Common myeloid progenitor, CD34-positive (primary cell): ENCODE measurements at regions not wholly inside any gene's neighbourhood (a gene's known extent, or its start where the extent isn't known, plus 50 kb on each side); places are given as distances from the start of the nearest gene placed in this dataset.

Experiments
- CTCF ChIA-PET: fragments of 350-600 bp; sonication (Branson Sonifier 250); formaldehyde crosslinking; loops from one replicate; lab custom pipeline; 2021; ENCODE audit warnings: antibody characterized with exemption; lab: Charles Lee
- POLR2A ChIA-PET: fragments of 350-600 bp; sonication (Branson Sonifier 250); formaldehyde crosslinking; loops from one replicate; lab custom pipeline; 2021; ENCODE audit warnings: antibody characterized with exemption; lab: Charles Lee
- DNase-seq, 3 donors: peaks; one replicate each; pipeline versions ENCODE4 v3.0.0 to v3.0.0-alpha.2; 2013
- H3K27ac ChIP-seq, 2 experiments: 1 replicate in 1 of 2; 2 replicates in 1 of 2; pipeline ENCODE4 v1.7.0; 2013; ENCODE audit warnings: inconsistent platforms in 2 of 2, low read length in 2 of 2, mild to moderate bottlenecking in 2 of 2, low read depth in 1 of 2, moderate library complexity in 1 of 2; ENCODE audit not compliant: severe bottlenecking in 2 of 2, insufficient read depth in 1 of 2, poor library complexity in 1 of 2
- H3K27me3 ChIP-seq, 5 experiments: replicated peaks in 2 of 5; 1 replicate in 3 of 5; 2 replicates in 2 of 5; pipeline versions ENCODE4 v1.6.1 to v1.7.0; 2013; ENCODE audit warnings: low read length in 4 of 5, mild to moderate bottlenecking in 2 of 5, moderate library complexity in 2 of 5, inconsistent platforms in 1 of 5; ENCODE audit not compliant: insufficient read depth in 5 of 5, control insufficient read depth in 4 of 5
- H3K36me3 ChIP-seq, 4 experiments: 1 replicate in 2 of 4; 2 replicates in 2 of 4; pipeline versions ENCODE4 v1.6.1 to v1.7.0; 2013; ENCODE audit warnings: low read length in 3 of 4, control low read depth in 1 of 4, mild to moderate bottlenecking in 1 of 4; ENCODE audit not compliant: control insufficient read depth in 4 of 4, insufficient read depth in 4 of 4
- H3K4me1 ChIP-seq, 4 experiments: 1 replicate in 3 of 4; 2 replicates in 1 of 4; pipeline versions ENCODE4 v1.6.1 to v1.7.1; 2013; ENCODE audit warnings: low read length in 3 of 4, mild to moderate bottlenecking in 3 of 4, control low read depth in 1 of 4, inconsistent platforms in 1 of 4, moderate library complexity in 1 of 4; ENCODE audit not compliant: control insufficient read depth in 4 of 4, insufficient read depth in 4 of 4; ENCODE audit errors: control extremely low read depth in 1 of 4
- H3K4me3 ChIP-seq, 7 experiments: 1 replicate in 4 of 7; 2 replicates in 3 of 7; pipeline versions ENCODE4 v1.5.1 to v1.7.0; 2013; ENCODE audit warnings: mild to moderate bottlenecking in 7 of 7, low read length in 6 of 7, moderate library complexity in 6 of 7, inconsistent platforms in 2 of 7, low read depth in 2 of 7, control low read depth in 1 of 7; ENCODE audit not compliant: insufficient read depth in 4 of 7, control insufficient read depth in 1 of 7; ENCODE audit errors: extremely low read depth in 1 of 7
- H3K9me3 ChIP-seq, 5 experiments: 1 replicate in 4 of 5; 2 replicates in 1 of 5; pipeline versions ENCODE4 v1.6.1 to v1.7.1; 2013; ENCODE audit warnings: low read length in 4 of 5, mild to moderate bottlenecking in 2 of 5, inconsistent platforms in 1 of 5, low read depth in 1 of 5, moderate library complexity in 1 of 5; ENCODE audit not compliant: control insufficient read depth in 4 of 5, insufficient read depth in 2 of 5; ENCODE audit errors: control extremely low read depth in 1 of 5
- WGBS: methylation state at CpG from one replicate; pipeline ENCODE4 v1.1.5; 2013; ENCODE audit not compliant: insufficient coverage; 5-methylcytosine and 5-hydroxymethylcytosine counted together

- Histone ChIP-seq H3K9me3 (no peaks in the 10 kb centered on the region), H3K4me3 (no peak overlapping the region), H3K27ac (no peak overlapping the region), H3K27me3 (no peaks in the 10 kb centered on the region), H3K4me1 (peaks cover 8 to 83% (median 21%) of the 10 kb centered on the region in 4 experiments), H3K36me3 (no peaks in the 10 kb centered on the region)
- WGBS: 50% methylated on average over 1 of the region's 2 CpGs
- ChIA-PET CTCF (no interaction called here), POLR2A (no interaction called here)
- peak in 1 of 3 donors; percentile 39 for DNase-seq
Observed at GRCh38 chr5:120092649-120093048, 371.5 kb upstream of the PRR16 start.

GRCh38 chr5:120093178-120093577 is 370.9 kb upstream of the PRR16 start:
- peak overlapping the region in 1 of 2 experiments; percentile 43 for H3K27ac ChIP-seq
- H3K4me1 ChIP-seq: peaks cover 7 to 85% (median 17%) of the 10 kb centered on the region in 4 experiments
- peak overlapping the region in 2 of 7 experiments; percentile 21 to 30 for H3K4me3 ChIP-seq
- peak; percentile 88 to 96 (median 92) for DNase-seq
- H3K9me3 ChIP-seq: no peaks in the 10 kb centered on the region
- CTCF ChIA-PET: interaction anchor here (1.0 kb wide), 1 partner anchor 374 kb away, joined by 3 read pairs; no protein-coding TSS in a partner anchor
- POLR2A ChIA-PET: no interaction called here
- no peaks in the 10 kb centered on the region for H3K27me3 ChIP-seq
- 0% methylated on average over 2 of the region's 7 CpGs for WGBS
- no peaks in the 10 kb centered on the region for H3K36me3 ChIP-seq

- POLR2A ChIA-PET: no interaction called here
- peak; percentile 60 to 85 (median 79) for DNase-seq
Observed at GRCh38 chr5:120096413-120096812, 367.7 kb upstream of the PRR16 start.

GRCh38 chr5:120098426-120098825 is 365.7 kb upstream of the PRR16 start:
- WGBS: 26% methylated on average over 3 of the region's 4 CpGs
- peaks cover 0 to 87% (median 10%) of the 10 kb centered on the region in 4 experiments for H3K4me1 ChIP-seq
- H3K27me3 ChIP-seq: no peaks in the 10 kb centered on the region
- ChIA-PET CTCF (no interaction called here), POLR2A (no interaction called here)
- H3K4me3 ChIP-seq: peak overlapping the region in 4 of 7 experiments; percentile 48 to 81 (median 56)
- no peaks in the 10 kb centered on the region for H3K9me3 ChIP-seq
- peak in 2 of 3 donors; percentile 66 to 72 for DNase-seq
- H3K27ac ChIP-seq: peak overlapping the region; percentile 56 to 87
- H3K36me3 ChIP-seq: no peaks in the 10 kb centered on the region

More at GRCh38 chr5:120096413-120096812, 367.7 kb upstream of the PRR16 start:
- no peaks in the 10 kb centered on the region for H3K36me3 ChIP-seq
- H3K9me3 ChIP-seq: no peaks in the 10 kb centered on the region
- H3K27ac ChIP-seq: peak overlapping the region; percentile 56 to 87
- no CpG with 5 or more reads among the region's 3 CpGs for WGBS
- CTCF ChIA-PET: no interaction called here
- H3K4me1 ChIP-seq: peaks cover 4 to 91% (median 14%) of the 10 kb centered on the region in 4 experiments
- H3K4me3 ChIP-seq: peak overlapping the region in 5 of 7 experiments; percentile 40 to 81 (median 58)
- H3K27me3 ChIP-seq: no peaks in the 10 kb centered on the region

GRCh38 chr5:120098902-120099535 is 365.1 kb upstream of the PRR16 start:
- Histone ChIP-seq H3K27ac (peak overlapping the region; percentile 27 to 87), H3K36me3 (no peaks in the 10 kb centered on the region), H3K9me3 (no peaks in the 10 kb centered on the region), H3K27me3 (no peaks in the 10 kb centered on the region), H3K4me3 (peak overlapping the region in 4 of 7 experiments; percentile 20 to 81 (median 56)), H3K4me1 (peaks cover 0 to 82% (median 9%) of the 10 kb centered on the region in 4 experiments)
- CTCF ChIA-PET: no interaction called here
- peak; percentile 42 to 74 (median 68) for DNase-seq
- WGBS: no CpG with 5 or more reads among the region's 5 CpGs
- POLR2A ChIA-PET: interaction anchor here (0.6 to 0.7 kb wide), 2 partner anchors 22 to 147 kb away, joined by 3 to 4 read pairs; no protein-coding TSS in a partner anchor

GRCh38 chr5:120101771-120102170 is 362.3 kb upstream of the PRR16 start:
- peaks cover 0 to 76% (median 6%) of the 10 kb centered on the region in 4 experiments for H3K4me1 ChIP-seq
- CTCF ChIA-PET: no interaction called here
- H3K27me3 ChIP-seq: no peaks in the 10 kb centered on the region
- no peak overlapping the region for H3K27ac ChIP-seq
- peak overlapping the region in 1 of 7 experiments; percentile 20 for H3K4me3 ChIP-seq
- POLR2A ChIA-PET: no interaction called here
- no peaks in the 10 kb centered on the region for H3K36me3 ChIP-seq
- DNase-seq: no peak
- H3K9me3 ChIP-seq: no peaks in the 10 kb centered on the region

GRCh38 chr5:120103495-120103894 is 360.6 kb upstream of the PRR16 start:
- Histone ChIP-seq H3K9me3 (no peaks in the 10 kb centered on the region), H3K36me3 (no peaks in the 10 kb centered on the region), H3K27me3 (no peaks in the 10 kb centered on the region), H3K4me3 (peak overlapping the region in 4 of 7 experiments; percentile 51 to 83 (median 68)), H3K27ac (peak overlapping the region; percentile 64 to 90), H3K4me1 (peaks cover 0 to 71% (median 4%) of the 10 kb centered on the region in 4 experiments)
- DNase-seq: peak in 1 of 3 donors; percentile 60
- POLR2A ChIA-PET: no interaction called here
- CTCF ChIA-PET: no interaction called here
- no CpG with 5 or more reads among the region's 2 CpGs for WGBS
